ENCODE measurements at regions not wholly inside any gene's neighbourhood (a gene's known extent, or its start where the extent isn't known, plus 50 kb on each side); places are given as distances from the start of the nearest gene placed in this dataset.

DNA sequence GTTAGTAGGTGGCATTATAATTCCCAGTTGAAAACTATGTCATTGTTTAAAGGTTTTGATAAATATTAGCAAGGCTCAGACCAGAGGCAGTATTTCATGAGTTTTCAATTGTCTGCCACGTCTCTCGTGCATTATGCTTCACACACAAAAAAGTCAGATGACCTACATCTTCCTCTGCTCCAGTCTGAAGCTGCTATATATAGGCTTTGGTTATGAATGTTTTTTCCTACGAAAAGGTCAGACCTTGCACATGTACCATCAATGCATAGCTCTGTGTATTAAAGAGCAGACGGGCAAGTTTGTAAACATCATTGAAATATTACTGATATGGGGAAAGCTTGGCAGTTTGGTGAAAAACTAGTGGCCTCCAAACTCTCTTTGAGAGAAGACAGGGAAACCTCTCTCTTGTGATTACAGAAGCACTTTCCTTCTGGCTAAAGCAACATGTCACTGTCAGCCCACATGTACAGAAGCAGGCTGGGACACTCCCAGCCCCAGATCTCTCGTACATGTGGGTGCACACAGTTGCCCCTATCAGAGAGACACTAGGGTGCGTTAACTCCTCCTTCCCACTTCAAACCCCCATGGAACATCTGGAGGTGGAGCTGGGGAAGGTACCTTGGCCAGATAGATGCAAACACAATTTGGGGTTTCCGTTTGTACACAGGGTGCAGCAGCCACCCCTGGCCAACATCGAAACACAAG is 184.0 kb upstream of the BCL6 start:
- TF ChIP-seq, protein P1, sequence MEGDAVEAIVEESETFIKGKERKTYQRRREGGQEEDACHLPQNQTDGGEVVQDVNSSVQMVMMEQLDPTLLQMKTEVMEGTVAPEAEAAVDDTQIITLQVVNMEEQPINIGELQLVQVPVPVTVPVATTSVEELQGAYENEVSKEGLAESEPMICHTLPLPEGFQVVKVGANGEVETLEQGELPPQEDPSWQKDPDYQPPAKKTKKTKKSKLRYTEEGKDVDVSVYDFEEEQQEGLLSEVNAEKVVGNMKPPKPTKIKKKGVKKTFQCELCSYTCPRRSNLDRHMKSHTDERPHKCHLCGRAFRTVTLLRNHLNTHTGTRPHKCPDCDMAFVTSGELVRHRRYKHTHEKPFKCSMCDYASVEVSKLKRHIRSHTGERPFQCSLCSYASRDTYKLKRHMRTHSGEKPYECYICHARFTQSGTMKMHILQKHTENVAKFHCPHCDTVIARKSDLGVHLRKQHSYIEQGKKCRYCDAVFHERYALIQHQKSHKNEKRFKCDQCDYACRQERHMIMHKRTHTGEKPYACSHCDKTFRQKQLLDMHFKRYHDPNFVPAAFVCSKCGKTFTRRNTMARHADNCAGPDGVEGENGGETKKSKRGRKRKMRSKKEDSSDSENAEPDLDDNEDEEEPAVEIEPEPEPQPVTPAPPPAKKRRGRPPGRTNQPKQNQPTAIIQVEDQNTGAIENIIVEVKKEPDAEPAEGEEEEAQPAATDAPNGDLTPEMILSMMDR (IDR thresholded peaks at IDR 0.05 in 8 of 11, conservative IDR thresholded peaks at IDR 0.05 in 3 of 11): no peak
- no peak for TF ChIP-seq POLR2A (IDR thresholded peaks at IDR 0.05)

Measured in spleen (tissue), 7 donors.